Breast epithelium (tissue), 4 donors: ENCODE measurements at regions not wholly inside any gene's neighbourhood (a gene's known extent, or its start where the extent isn't known, plus 50 kb on each side); places are given as distances from the start of the nearest gene placed in this dataset.

Experiments used
- DNase-seq, 2 donors: peaks; one replicate each; pipeline ENCODE4 v3.0.0-alpha.2; 2019; ENCODE audit warnings: low spot score in 2 of 2
- H3K27ac ChIP-seq, 2 donors: fragments of 200-600 bp; sonication (generic) in 1 of 2; one replicate each; pipeline ENCODE4 v1.5.1; 2016 to 2019; ENCODE audit warnings: mild to moderate bottlenecking in 1 of 2
- H3K27me3 ChIP-seq, 2 donors: fragments of 200-600 bp; sonication (generic) in 1 of 2; one replicate each; pipeline versions ENCODE4 v1.5.1 to v1.6.0; 2017 to 2019; ENCODE audit warnings: control low read depth in 1 of 2, mild to moderate bottlenecking in 1 of 2
- H3K36me3 ChIP-seq: fragments of 200-600 bp; one replicate; pipeline ENCODE4 v1.5.1; 2019
- H3K4me1 ChIP-seq, 2 donors: fragments of 200-600 bp; sonication (generic); one replicate each; pipeline ENCODE4 v1.5.1; 2016 to 2019; ENCODE audit warnings: control low read depth in 1 of 2
- H3K4me3 ChIP-seq, 3 donors: fragments of 200-600 bp; sonication (generic); 1 replicate in 2 of 3; 2 replicates in 1 of 3; pipeline ENCODE4 v1.5.1; 2016 to 2019; ENCODE audit warnings: mild to moderate bottlenecking in 3 of 3, moderate library complexity in 2 of 3
- H3K9me3 ChIP-seq, 2 donors: fragments of 200-600 bp; sonication (generic) in 1 of 2; one replicate each; pipeline ENCODE4 v1.5.1; 2016 to 2019; ENCODE audit warnings: control low read depth in 1 of 2
- POLR2A ChIP-seq: fragments of 450-650 bp; IDR thresholded peaks from one replicate; pipeline ENCODE4 v1.6.1; 2016; ENCODE audit warnings: antibody characterized with exemption, mild to moderate bottlenecking, moderate library complexity
- POLR2AphosphoS5 ChIP-seq, 3 donors: sonication (generic); formaldehyde crosslinking; IDR thresholded peaks; one replicate each; pipeline ENCODE4 v1.6.1; 2017; ENCODE audit warnings: antibody characterized with exemption in 3 of 3
- intact Hi-C: fragments of 100-400 bp; cut with DNase I; formaldehyde crosslinking; loops from one replicate; pipeline ENCODE4 v1.15.1; 2023; ENCODE audit warnings: low total_unique reads
- TF ChIP-seq, protein P1 (sequence below), 3 donors: fragments of 450-650 bp; IDR thresholded peaks; one replicate each; pipeline ENCODE4 v1.5.1; 2016 to 2017; ENCODE audit warnings: antibody characterized with exemption in 3 of 3, mild to moderate bottlenecking in 3 of 3, moderate library complexity in 3 of 3

DNA sequence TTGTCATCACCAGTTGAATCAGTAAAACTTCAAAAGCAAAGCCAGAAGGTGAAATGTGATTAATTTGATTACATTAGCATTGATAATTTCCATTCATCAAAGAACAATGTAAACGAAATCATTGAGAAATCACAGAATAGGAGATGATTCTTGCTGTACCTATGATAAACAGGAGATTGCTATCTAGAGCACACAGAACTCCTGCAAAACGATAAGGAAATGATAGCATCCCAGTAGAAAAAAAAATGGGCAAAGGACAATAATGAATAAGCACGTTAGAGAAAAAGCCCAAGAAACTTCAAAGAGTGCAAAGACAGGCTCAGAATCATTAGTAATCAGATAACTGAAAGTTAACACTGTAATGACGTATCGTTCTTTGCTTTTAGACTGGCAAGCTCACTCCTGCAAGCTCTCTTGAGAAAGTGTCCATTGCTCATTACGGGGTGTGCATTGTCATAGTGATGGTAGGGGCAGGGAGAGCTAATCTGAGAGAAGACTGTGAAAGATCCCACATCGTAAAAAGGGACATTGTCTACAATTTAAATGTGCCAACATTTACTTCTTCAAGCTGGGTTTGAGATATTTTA lies 143.6 kb downstream of the SPP2 start:
- Histone ChIP-seq H3K4me1 (no peaks in the 10 kb centered on the region), H3K9me3 (no peaks in the 10 kb centered on the region), H3K36me3 (no peaks in the 10 kb centered on the region), H3K4me3 (no peak overlapping the region), H3K27ac (no peak overlapping the region), H3K27me3 (no peaks in the 10 kb centered on the region)
- no peak for DNase-seq
- intact Hi-C loops = no loop called here
- TF ChIP-seq, protein P1, sequence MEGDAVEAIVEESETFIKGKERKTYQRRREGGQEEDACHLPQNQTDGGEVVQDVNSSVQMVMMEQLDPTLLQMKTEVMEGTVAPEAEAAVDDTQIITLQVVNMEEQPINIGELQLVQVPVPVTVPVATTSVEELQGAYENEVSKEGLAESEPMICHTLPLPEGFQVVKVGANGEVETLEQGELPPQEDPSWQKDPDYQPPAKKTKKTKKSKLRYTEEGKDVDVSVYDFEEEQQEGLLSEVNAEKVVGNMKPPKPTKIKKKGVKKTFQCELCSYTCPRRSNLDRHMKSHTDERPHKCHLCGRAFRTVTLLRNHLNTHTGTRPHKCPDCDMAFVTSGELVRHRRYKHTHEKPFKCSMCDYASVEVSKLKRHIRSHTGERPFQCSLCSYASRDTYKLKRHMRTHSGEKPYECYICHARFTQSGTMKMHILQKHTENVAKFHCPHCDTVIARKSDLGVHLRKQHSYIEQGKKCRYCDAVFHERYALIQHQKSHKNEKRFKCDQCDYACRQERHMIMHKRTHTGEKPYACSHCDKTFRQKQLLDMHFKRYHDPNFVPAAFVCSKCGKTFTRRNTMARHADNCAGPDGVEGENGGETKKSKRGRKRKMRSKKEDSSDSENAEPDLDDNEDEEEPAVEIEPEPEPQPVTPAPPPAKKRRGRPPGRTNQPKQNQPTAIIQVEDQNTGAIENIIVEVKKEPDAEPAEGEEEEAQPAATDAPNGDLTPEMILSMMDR (IDR thresholded peaks at IDR 0.05) = no peak
- TF ChIP-seq POLR2A = no peak
- no peak for TF ChIP-seq POLR2AphosphoS5 (IDR thresholded peaks at IDR 0.05)

DNA sequence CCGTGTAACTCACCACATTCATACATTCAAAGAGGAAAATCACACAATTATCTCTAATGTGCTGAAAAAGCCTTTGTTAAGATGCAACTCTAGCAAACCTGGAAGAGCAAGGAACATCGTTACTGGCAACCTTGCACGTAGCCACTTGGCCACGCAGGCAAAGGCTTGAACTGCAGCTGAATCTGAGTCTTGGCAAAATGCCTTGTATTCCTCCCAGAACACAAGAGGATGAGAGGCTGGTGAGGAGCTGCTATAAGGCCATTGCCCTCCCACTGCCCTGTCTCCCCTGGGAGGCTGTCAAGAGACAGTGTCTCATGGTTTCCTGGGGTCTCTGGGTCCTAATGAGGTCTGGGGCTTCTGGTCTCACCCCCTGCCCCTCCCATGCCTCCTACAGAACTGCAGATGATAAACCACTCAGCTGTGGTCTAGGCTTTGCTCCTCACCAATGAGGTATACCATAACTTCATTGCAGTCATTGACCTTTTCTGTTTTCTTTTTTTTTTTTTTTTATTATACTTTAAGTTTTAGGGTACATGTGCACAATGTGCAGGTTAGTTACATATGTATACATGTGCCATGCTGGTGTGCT lies 141.4 kb downstream of the SPP2 start:
- no peak for TF ChIP-seq POLR2A
- TF ChIP-seq POLR2AphosphoS5 (IDR thresholded peaks at IDR 0.05) = no peak
- TF ChIP-seq, protein P1 (IDR thresholded peaks at IDR 0.05) = peak in 1 of 3 donors; percentile 21
- H3K27me3 ChIP-seq = no peaks in the 10 kb centered on the region
- no peaks in the 10 kb centered on the region for H3K9me3 ChIP-seq
- H3K36me3 ChIP-seq = no peaks in the 10 kb centered on the region
- H3K27ac ChIP-seq = no peak overlapping the region
- H3K4me1 ChIP-seq = no peaks in the 10 kb centered on the region
- intact Hi-C loops = no loop called here
- no peak overlapping the region for H3K4me3 ChIP-seq
- no peak for DNase-seq

DNA sequence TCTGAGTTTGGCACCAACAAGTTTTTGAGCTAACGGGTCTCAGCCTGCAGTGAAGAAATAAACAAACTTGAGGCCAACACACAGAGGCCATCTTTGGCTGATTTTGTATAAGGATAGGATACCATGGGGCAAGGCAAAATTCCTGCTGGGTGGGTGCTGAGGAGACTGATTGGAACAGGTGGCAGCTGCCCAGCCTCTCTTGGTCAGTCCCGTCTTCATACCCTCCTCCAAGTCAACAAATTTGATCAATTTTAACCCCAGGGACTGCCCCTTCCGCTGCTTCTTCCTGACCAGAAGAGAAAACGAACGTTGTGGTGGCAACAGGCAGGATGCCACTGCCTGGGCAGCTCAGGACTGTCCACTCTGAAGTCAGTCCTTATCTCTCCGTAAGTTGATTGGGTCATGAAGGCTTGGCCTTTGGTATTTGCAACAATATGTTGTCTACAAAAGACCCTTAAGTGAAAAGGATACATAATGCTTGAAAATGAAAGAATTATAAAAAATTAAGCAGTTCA lies 139.3 kb downstream of the SPP2 start:
- no peak for DNase-seq
- no peak overlapping the region for H3K4me3 ChIP-seq
- no peak overlapping the region for H3K27ac ChIP-seq
- intact Hi-C loops = no loop called here
- no peaks in the 10 kb centered on the region for H3K4me1 ChIP-seq
- no peaks in the 10 kb centered on the region for H3K27me3 ChIP-seq
- TF ChIP-seq, protein P1 (IDR thresholded peaks at IDR 0.05) = no peak
- TF ChIP-seq POLR2A = no peak
- no peak for TF ChIP-seq POLR2AphosphoS5 (IDR thresholded peaks at IDR 0.05)
- H3K9me3 ChIP-seq = no peaks in the 10 kb centered on the region
- no peaks in the 10 kb centered on the region for H3K36me3 ChIP-seq

DNA sequence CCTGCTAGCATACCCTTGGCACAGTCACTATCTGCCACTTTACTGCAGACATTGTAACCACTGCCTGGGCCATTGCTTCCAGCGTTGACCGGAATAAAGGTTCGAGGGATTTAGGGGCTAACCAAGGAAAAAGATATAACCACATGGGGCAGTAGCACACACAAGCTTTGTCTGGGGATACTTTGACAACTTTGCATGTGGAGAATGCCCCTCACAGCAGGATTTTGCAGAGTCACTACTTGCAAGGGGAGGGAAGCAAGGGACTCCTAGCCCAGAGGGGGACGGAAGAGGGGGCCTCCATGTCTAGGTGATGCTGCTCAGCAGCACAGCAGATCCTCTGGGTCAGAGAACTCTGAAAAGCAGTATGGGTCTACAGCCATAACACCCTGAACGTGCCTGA lies 138.7 kb downstream of the SPP2 start:
- no peaks in the 10 kb centered on the region for H3K9me3 ChIP-seq
- no peak for DNase-seq
- no peaks in the 10 kb centered on the region for H3K4me1 ChIP-seq
- H3K27ac ChIP-seq = no peak overlapping the region
- intact Hi-C loops = no loop called here
- H3K4me3 ChIP-seq = no peak overlapping the region
- TF ChIP-seq POLR2AphosphoS5 (IDR thresholded peaks at IDR 0.05) (no peak), POLR2A (no peak)
- TF ChIP-seq, protein P1 (IDR thresholded peaks at IDR 0.05) = no peak
- H3K36me3 ChIP-seq = no peaks in the 10 kb centered on the region
- no peaks in the 10 kb centered on the region for H3K27me3 ChIP-seq

DNA sequence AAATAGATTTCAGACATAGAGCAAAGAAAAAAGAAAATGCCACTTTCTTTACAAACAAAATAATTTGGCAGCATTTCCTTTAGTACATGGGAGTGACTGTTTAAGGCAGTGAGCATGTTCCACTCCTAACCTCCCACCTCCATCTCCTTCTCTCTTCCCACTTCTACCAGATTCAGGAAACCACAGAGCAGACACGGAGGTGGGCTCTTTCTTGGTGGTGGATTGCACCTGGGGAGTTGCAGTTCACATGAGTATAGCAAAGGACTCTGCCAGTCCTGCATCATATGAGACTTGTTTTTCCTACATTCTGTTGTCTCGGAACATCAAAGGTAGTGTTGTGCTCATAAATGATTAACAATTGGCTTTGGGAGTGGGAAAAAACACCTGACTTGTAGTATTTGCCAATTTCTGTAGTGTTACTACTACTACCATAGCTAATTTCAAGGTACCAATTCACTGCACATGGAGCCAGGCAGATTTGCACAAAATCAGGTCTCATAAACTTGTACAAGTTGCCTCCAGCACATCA lies 137.2 kb downstream of the SPP2 start:
- no peaks in the 10 kb centered on the region for H3K27me3 ChIP-seq
- no peaks in the 10 kb centered on the region for H3K9me3 ChIP-seq
- no peak for DNase-seq
- intact Hi-C loops = no loop called here
- no peak overlapping the region for H3K4me3 ChIP-seq
- TF ChIP-seq POLR2AphosphoS5 (IDR thresholded peaks at IDR 0.05) = no peak
- TF ChIP-seq, protein P1 (IDR thresholded peaks at IDR 0.05) = no peak
- TF ChIP-seq POLR2A = no peak
- H3K4me1 ChIP-seq = no peaks in the 10 kb centered on the region
- H3K36me3 ChIP-seq = no peaks in the 10 kb centered on the region
- no peak overlapping the region for H3K27ac ChIP-seq
